HEK293T (cell line): ENCODE measurements at regions not wholly inside any gene's neighbourhood (a gene's known extent, or its start where the extent isn't known, plus 50 kb on each side); places are given as distances from the start of the nearest gene placed in this dataset.

ENCODE experiments used
- CTCF ChIA-PET: fragments of 350-600 bp; formaldehyde crosslinking; extraction: SDS; loops from one replicate; lab custom pipeline; 2021; ENCODE audit warnings: antibody characterized with exemption, inconsistent platforms; lab: Yijun Ruan, JAX
- POLR2A ChIA-PET: fragments of 350-600 bp; formaldehyde crosslinking; extraction: SDS; loops from one replicate; lab custom pipeline; 2020; ENCODE audit warnings: antibody characterized with exemption, inconsistent platforms; lab: Yijun Ruan, JAX
- DNase-seq: peaks from one replicate; pipeline ENCODE4 v3.0.0; 2012; ENCODE audit warnings: mixed read lengths; ENCODE audit errors: extremely low spot score
- ARNT ChIP-seq: fragments of 450-650 bp; IDR thresholded peaks from 2 replicates; pipeline ENCODE4 v1.6.1; 2017; ENCODE audit warnings: mild to moderate bottlenecking
- BHLHE40 ChIP-seq: fragments of 450-650 bp; IDR thresholded peaks from 2 replicates; pipeline ENCODE4 v1.6.1; 2016; ENCODE audit warnings: mild to moderate bottlenecking, moderate library complexity, borderline replicate concordance
- CTBP1 ChIP-seq: fragments of 450-650 bp; IDR thresholded peaks from 2 replicates; pipeline ENCODE4 v1.6.1; 2016; ENCODE audit warnings: borderline replicate concordance
- ELF4 ChIP-seq: fragments of 450-650 bp; IDR thresholded peaks from 2 replicates; pipeline ENCODE4 v1.6.1; 2017; ENCODE audit warnings: antibody characterized with exemption
- FOXA1 ChIP-seq: fragments of 450-650 bp; IDR thresholded peaks from 2 replicates; pipeline ENCODE4 v1.6.1; 2016; ENCODE audit warnings: mild to moderate bottlenecking
- FOXK2 ChIP-seq: fragments of 450-650 bp; IDR thresholded peaks from 2 replicates; pipeline ENCODE4 v1.6.1; 2016; ENCODE audit warnings: mild to moderate bottlenecking
- FOXM1 ChIP-seq: fragments of 450-650 bp; IDR thresholded peaks from 2 replicates; pipeline ENCODE4 v1.6.1; 2017; ENCODE audit warnings: mild to moderate bottlenecking, borderline replicate concordance
- HDGF ChIP-seq: fragments of 450-650 bp; IDR thresholded peaks from 2 replicates; pipeline ENCODE4 v1.6.1; 2017; ENCODE audit warnings: antibody characterized with exemption, borderline replicate concordance
- L3MBTL2 ChIP-seq: fragments of 450-650 bp; conservative IDR thresholded peaks from 2 replicates; pipeline ENCODE4 v1.6.1; 2016; ENCODE audit warnings: mild to moderate bottlenecking
- LEF1 ChIP-seq: fragments of 450-650 bp; IDR thresholded peaks from 2 replicates; pipeline ENCODE4 v1.6.1; 2017; ENCODE audit warnings: mild to moderate bottlenecking, borderline replicate concordance
- NFRKB ChIP-seq: fragments of 450-650 bp; IDR thresholded peaks from 2 replicates; pipeline ENCODE4 v1.6.1; 2016; ENCODE audit warnings: mild to moderate bottlenecking, moderate library complexity
- SP1 ChIP-seq: fragments of 450-650 bp; IDR thresholded peaks from 2 replicates; pipeline ENCODE4 v1.6.1; 2017
- SUZ12 ChIP-seq: fragments of 450-650 bp; IDR thresholded peaks from 2 replicates; pipeline ENCODE4 v1.6.1; 2016; ENCODE audit warnings: mild to moderate bottlenecking
- TARDBP ChIP-seq: fragments of 450-650 bp; IDR thresholded peaks from 2 replicates; pipeline ENCODE4 v1.6.1; 2016
- ZNF384 ChIP-seq: fragments of 450-650 bp; IDR thresholded peaks from 2 replicates; pipeline ENCODE4 v1.6.1; 2016
- TF ChIP-seq, protein P1 (sequence below): fragments of 450-650 bp; IDR thresholded peaks from 2 replicates; pipeline ENCODE4 v1.6.1; 2016

GRCh38 chr16:9337308-9338032 lies 246.0 kb downstream of the HAPSTR1 start:
- TF ChIP-seq FOXK2 (no peak), FOXA1 (no peak), SUZ12 (no peak), NFRKB (no peak), TARDBP (no peak), CTBP1 (no peak), BHLHE40 (no peak)
- ChIA-PET POLR2A (no interaction called here), CTCF (no interaction called here)
- DNase-seq: no peak

GRCh38 chr16:9338068-9338467 lies 246.6 kb downstream of the HAPSTR1 start:
- ChIA-PET POLR2A (no interaction called here), CTCF (no interaction called here)
- TF ChIP-seq FOXM1 (no peak), L3MBTL2 (no peak), TARDBP (no peak)
- DNase-seq: no peak

DNA sequence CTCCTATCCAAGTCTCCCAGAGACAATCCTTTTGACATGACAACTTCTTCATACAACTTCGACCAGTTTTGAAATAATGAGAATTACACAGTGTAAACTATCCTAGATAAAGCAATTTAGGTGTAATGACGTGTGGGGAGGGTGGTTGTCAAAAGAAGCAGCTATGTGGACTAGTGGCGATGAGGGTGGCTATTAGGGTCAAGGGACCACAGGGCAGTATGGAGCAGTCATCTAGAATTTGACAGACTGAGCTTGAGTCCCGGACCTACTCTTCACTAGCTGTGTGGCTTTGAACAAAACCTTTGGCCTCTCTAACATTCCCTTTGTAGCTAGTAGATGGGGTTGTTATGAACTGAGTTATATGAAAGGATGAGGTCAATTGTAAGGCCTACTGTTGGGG lies 247.1 kb downstream of the HAPSTR1 start:
- POLR2A ChIA-PET: no interaction called here
- CTCF ChIA-PET: no interaction called here
- TF ChIP-seq BHLHE40: no peak
- TF ChIP-seq FOXK2: no peak
- no peak for TF ChIP-seq TARDBP
- TF ChIP-seq FOXM1: no peak
- no peak for TF ChIP-seq SUZ12
- no peak for TF ChIP-seq FOXA1
- TF ChIP-seq ARNT: no peak
- TF ChIP-seq HDGF: no peak
- TF ChIP-seq LEF1: no peak
- TF ChIP-seq ELF4: no peak
- DNase-seq: no peak

DNA sequence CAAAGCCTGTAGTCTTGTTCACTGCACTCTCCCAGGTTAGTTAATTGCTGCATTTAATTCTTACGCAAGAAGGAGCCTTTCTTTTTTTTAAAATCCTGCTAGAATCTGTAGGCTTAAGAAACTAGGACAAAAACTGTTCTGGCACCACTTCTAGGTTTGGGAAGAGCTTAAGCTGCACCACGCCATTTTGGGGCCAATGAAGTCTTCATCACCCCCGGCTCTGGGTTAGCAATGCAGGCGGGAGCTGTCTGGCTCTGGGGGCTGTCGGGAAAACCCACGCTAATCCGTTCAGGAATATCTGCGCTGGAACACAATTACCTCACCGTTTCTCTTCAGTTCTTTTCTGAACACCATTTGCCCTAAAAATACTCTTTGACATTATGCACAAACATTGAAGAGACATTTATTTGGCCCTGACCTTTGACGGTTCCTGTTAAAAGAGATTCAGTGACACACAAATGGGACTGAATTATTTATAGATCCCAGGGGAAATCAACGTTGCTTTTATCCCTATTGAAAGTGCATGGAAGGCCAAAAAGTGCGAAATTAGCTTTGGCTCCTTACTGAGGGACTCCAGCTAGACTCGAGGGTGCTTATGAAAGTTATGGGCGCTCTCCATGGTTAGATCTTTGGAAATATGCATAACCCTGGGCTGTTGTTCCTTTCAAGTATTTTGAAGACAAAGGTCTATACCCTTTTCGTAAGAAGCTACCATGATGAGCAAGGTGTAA lies 249.2 kb downstream of the HAPSTR1 start:
- TF ChIP-seq ELF4: no peak
- TF ChIP-seq LEF1: no peak
- CTCF ChIA-PET: no interaction called here
- no peak for DNase-seq
- POLR2A ChIA-PET: no interaction called here

GRCh38 chr16:9343276-9343675 lies 251.8 kb downstream of the HAPSTR1 start:
- CTCF ChIA-PET: no interaction called here
- TF ChIP-seq ZNF384 (no peak), FOXA1 (no peak)
- no peak for DNase-seq
- POLR2A ChIA-PET: no interaction called here

DNA sequence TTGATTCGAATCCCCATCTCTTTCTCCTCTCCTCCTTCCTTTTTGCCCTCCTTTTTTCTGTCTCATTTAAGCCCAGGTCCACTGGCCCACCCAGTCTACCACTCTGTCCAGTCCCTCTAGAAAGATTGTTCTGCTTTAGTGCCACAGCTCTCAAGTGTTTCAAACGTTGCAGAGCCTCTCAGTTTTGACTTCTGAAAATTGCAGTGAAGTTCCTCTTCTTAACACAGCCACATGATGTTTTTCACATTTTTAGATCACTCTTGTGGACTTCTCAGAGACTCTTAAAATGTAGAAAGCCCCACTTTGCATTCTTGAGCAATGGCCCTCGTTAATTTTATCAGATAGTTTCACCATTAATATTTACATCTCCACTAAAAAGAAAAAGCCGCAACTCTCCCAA lies 253.1 kb downstream of the HAPSTR1 start:
- ChIA-PET POLR2A (no interaction called here), CTCF (no interaction called here)
- DNase-seq: no peak
- TF ChIP-seq FOXA1 (no peak), SUZ12 (no peak), FOXM1 (no peak), HDGF (no peak), SP1 (no peak), ARNT (no peak), LEF1 (no peak), ZNF384 (no peak), BHLHE40 (no peak), ELF4 (no peak), NFRKB (no peak), FOXK2 (no peak), L3MBTL2 (no peak), TARDBP (no peak), CTBP1 (no peak)
- TF ChIP-seq, protein P1, sequence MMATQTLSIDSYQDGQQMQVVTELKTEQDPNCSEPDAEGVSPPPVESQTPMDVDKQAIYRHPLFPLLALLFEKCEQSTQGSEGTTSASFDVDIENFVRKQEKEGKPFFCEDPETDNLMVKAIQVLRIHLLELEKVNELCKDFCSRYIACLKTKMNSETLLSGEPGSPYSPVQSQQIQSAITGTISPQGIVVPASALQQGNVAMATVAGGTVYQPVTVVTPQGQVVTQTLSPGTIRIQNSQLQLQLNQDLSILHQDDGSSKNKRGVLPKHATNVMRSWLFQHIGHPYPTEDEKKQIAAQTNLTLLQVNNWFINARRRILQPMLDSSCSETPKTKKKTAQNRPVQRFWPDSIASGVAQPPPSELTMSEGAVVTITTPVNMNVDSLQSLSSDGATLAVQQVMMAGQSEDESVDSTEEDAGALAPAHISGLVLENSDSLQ: no peak

GRCh38 chr16:9345046-9345445 lies 253.6 kb downstream of the HAPSTR1 start:
- ChIA-PET POLR2A (no interaction called here), CTCF (no interaction called here)
- TF ChIP-seq SP1: no peak
- TF ChIP-seq FOXM1: no peak
- no peak for TF ChIP-seq FOXA1
- no peak for TF ChIP-seq HDGF
- TF ChIP-seq CTBP1: no peak
- no peak for TF ChIP-seq TARDBP
- DNase-seq: no peak

DNA sequence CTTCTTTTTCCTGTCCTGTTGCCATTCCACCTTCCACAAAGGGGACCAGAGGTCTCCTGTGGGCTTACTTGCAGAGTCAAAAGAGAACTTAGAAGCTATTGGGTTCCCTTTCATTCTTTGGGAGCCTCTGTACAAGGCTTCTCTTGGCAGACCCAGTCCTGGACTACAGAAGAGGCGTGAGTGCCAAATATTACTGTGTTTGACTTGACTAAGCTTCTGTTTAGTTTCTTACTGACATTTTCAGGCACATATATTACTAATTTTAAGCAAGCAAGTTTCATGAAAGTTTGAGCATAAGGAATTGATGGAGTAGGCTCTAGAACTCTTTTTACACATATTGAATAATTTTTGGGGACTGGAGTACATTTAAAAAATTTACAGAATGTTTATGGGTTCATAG lies 254.4 kb downstream of the HAPSTR1 start:
- ChIA-PET POLR2A (no interaction called here), CTCF (no interaction called here)
- DNase-seq: no peak
- TF ChIP-seq L3MBTL2: no peak
- TF ChIP-seq ZNF384: no peak
- TF ChIP-seq, protein P1: no peak
- no peak for TF ChIP-seq BHLHE40
- TF ChIP-seq FOXK2: no peak
- no peak for TF ChIP-seq ARNT
- no peak for TF ChIP-seq NFRKB
- TF ChIP-seq TARDBP: no peak
- TF ChIP-seq FOXM1: no peak
- TF ChIP-seq ELF4: no peak
- TF ChIP-seq CTBP1: no peak
- TF ChIP-seq HDGF: no peak
- TF ChIP-seq SUZ12: no peak
- no peak for TF ChIP-seq LEF1
- TF ChIP-seq FOXA1: no peak
- no peak for TF ChIP-seq SP1
